Stimulated activated naive B cell treated with anti-CD40 and anti-IgM and Interleukin-4, amounts not matched to agents 10 μg/mL and 1 μg/mL and 100 μg/mL, for 72 hours (primary cell): ENCODE measurements at regions not wholly inside any gene's neighbourhood (a gene's known extent, or its start where the extent isn't known, plus 50 kb on each side); places are given as distances from the start of the nearest gene placed in this dataset.
"Not testable (repeated sequence)": the region's sequence is repeated elsewhere in the genome, so short reads cannot be mapped to it uniquely, and the experiment has no call there.

ENCODE experiments used
- ATAC-seq, 2 donors: fragments of 150-1000 bp; cut with Tn5 transposase; replicated peaks; 2 replicates each; pipeline ENCODE4 v1.10.0; 2021; ENCODE audit warnings: moderate library complexity in 1 of 2
- DNase-seq: peaks from one replicate; pipeline ENCODE4 v3.0.0; 2021
- H3K27ac Mint-ChIP-seq: one replicate; pipeline ENCODE4 v1.8.0; 2022; ENCODE audit warnings: mild to moderate bottlenecking, mixed read lengths
- H3K27me3 Mint-ChIP-seq, 2 donors: one replicate each; pipeline ENCODE4 v1.8.0; 2022; ENCODE audit warnings: mixed read lengths in 2 of 2
- H3K36me3 Mint-ChIP-seq, 2 donors: one replicate each; pipeline ENCODE4 v1.8.0; 2022; ENCODE audit warnings: mixed read lengths in 2 of 2, mild to moderate bottlenecking in 1 of 2
- H3K4me1 Mint-ChIP-seq, 2 donors: one replicate each; pipeline ENCODE4 v1.8.0; 2022; ENCODE audit warnings: mixed read lengths in 2 of 2, mild to moderate bottlenecking in 1 of 2
- H3K4me3 Mint-ChIP-seq, 2 donors: one replicate each; pipeline ENCODE4 v1.8.0; 2022; ENCODE audit warnings: mild to moderate bottlenecking in 2 of 2, mixed read lengths in 2 of 2, moderate library complexity in 1 of 2
- H3K9me3 Mint-ChIP-seq, 2 donors: one replicate each; pipeline ENCODE4 v1.8.0; 2022; ENCODE audit warnings: mixed read lengths in 2 of 2, mild to moderate bottlenecking in 1 of 2

GRCh38 chr16:16582916-16583315, 204.0 kb downstream of the NPIPA7 start:
- peak in 1 of 2 donors; percentile 77 for ATAC-seq
- DNase-seq, H3K9me3 Mint-ChIP-seq, H3K4me3 Mint-ChIP-seq, H3K36me3 Mint-ChIP-seq, H3K4me1 Mint-ChIP-seq, H3K27me3 Mint-ChIP-seq, H3K27ac Mint-ChIP-seq: not testable (repeated sequence)

- DNase-seq, H3K27me3 Mint-ChIP-seq, H3K36me3 Mint-ChIP-seq, H3K4me3 Mint-ChIP-seq, ATAC-seq, H3K27ac Mint-ChIP-seq, H3K9me3 Mint-ChIP-seq, H3K4me1 Mint-ChIP-seq: not testable (repeated sequence)
These were observed 207.2 kb downstream of the NPIPA7 start for GRCh38 chr16:16586073-16586651.

GRCh38 chr16:16586969-16587368, 208.0 kb downstream of the NPIPA7 start:
- not testable (repeated sequence) for H3K9me3 Mint-ChIP-seq

DNA sequence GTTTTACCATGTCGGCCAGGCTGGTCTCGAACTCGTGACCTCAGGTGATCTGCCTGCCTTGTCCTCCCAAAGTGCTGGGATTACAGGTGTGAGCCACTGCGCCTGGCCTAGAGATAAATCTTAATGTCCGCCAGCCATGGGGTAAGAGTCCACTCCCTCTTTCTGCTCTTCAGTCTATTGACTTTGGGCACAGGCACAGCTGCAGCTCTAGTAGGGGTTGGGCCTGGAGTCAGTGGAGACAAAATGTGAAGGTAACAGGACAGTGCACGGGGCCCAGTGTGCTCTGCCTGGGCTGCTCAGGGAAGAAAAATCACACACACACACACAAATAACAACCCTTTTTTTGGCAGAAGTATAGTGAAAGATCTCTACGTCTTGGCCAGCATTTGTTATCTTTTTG, 209.5 kb downstream of the NPIPA7 start:
- not testable (repeated sequence) for DNase-seq, H3K9me3 Mint-ChIP-seq, H3K27ac Mint-ChIP-seq, H3K27me3 Mint-ChIP-seq, H3K4me3 Mint-ChIP-seq, H3K4me1 Mint-ChIP-seq, ATAC-seq, H3K36me3 Mint-ChIP-seq

More at GRCh38 chr16:16586969-16587368, 208.0 kb downstream of the NPIPA7 start:
- H3K4me1 Mint-ChIP-seq, H3K27me3 Mint-ChIP-seq, H3K27ac Mint-ChIP-seq, H3K36me3 Mint-ChIP-seq, ATAC-seq, H3K4me3 Mint-ChIP-seq, DNase-seq: not testable (repeated sequence)

DNA sequence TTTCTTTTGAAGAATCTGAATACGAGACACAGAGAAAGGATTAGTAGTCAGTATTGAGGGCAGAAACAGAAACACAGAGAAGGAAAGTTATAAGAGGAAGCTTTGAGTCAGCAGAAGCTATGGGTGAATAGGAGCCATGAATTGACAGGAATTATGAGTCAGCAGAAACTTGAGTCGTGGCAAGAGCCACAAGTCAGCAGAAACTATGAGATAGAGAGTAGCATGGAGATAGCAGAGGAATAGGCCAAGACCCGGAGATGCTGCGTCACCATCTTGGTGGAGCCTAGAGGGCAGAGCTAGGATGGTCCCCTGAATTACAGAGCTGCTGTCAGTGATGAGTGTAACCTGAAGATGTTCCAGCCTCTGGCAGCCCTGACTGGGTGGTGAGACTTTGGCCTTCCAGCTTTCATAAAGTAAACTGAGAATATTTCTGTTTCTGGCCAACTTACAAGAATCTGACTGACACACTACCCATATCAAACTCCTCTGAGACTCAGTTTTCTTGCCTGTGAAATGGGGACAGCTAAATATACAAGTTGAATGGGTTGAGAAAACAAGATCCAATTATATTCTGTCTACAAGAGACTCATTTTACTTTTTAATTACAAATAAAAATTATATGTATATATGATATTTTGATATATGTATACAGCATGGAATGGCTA, 211.8 kb downstream of the NPIPA7 start:
- Mint-ChIP-seq H3K4me1 (peaks cover 8 to 11% of the 10 kb centered on the region in 2 donors), H3K27me3 (peaks cover 5 to 13% of the 10 kb centered on the region in 2 donors)
- DNase-seq, H3K36me3 Mint-ChIP-seq, H3K27ac Mint-ChIP-seq, H3K9me3 Mint-ChIP-seq, H3K4me3 Mint-ChIP-seq, ATAC-seq: not testable (repeated sequence)

GRCh38 chr16:16593156-16593863, 214.4 kb downstream of the NPIPA7 start:
- H3K4me3 Mint-ChIP-seq, H3K27ac Mint-ChIP-seq, H3K36me3 Mint-ChIP-seq, H3K9me3 Mint-ChIP-seq: not testable (repeated sequence)
- H3K4me1 Mint-ChIP-seq: peaks cover 8 to 11% of the 10 kb centered on the region in 2 donors
- DNase-seq: peak; percentile 52
- ATAC-seq: peak; percentile 64 to 74
- peaks cover 5 to 13% of the 10 kb centered on the region in 2 donors for H3K27me3 Mint-ChIP-seq

GRCh38 chr16:16595029-16595718, 216.2 kb downstream of the NPIPA7 start:
- H3K27me3 Mint-ChIP-seq: peaks cover 5 to 13% of the 10 kb centered on the region in 2 donors
- peak; percentile 86 to 87 for ATAC-seq
- not testable (repeated sequence) for H3K9me3 Mint-ChIP-seq, H3K27ac Mint-ChIP-seq, DNase-seq, H3K36me3 Mint-ChIP-seq
- peaks cover 11 to 12% of the 10 kb centered on the region in 2 donors for H3K4me1 Mint-ChIP-seq
- peak overlapping the region in 1 of 2 donors; percentile 19 for H3K4me3 Mint-ChIP-seq

GRCh38 chr16:16601239-16601638, 222.3 kb downstream of the NPIPA7 start:
- peaks cover 4 to 11% of the 10 kb centered on the region in 2 donors for H3K27me3 Mint-ChIP-seq
- not testable (repeated sequence) for DNase-seq, H3K4me1 Mint-ChIP-seq, H3K9me3 Mint-ChIP-seq, H3K27ac Mint-ChIP-seq, H3K36me3 Mint-ChIP-seq, ATAC-seq, H3K4me3 Mint-ChIP-seq

GRCh38 chr16:16607401-16608082, 228.6 kb downstream of the NPIPA7 start:
- H3K9me3 Mint-ChIP-seq, H3K36me3 Mint-ChIP-seq, ATAC-seq, H3K27ac Mint-ChIP-seq, DNase-seq, H3K27me3 Mint-ChIP-seq, H3K4me1 Mint-ChIP-seq, H3K4me3 Mint-ChIP-seq: not testable (repeated sequence)

DNA sequence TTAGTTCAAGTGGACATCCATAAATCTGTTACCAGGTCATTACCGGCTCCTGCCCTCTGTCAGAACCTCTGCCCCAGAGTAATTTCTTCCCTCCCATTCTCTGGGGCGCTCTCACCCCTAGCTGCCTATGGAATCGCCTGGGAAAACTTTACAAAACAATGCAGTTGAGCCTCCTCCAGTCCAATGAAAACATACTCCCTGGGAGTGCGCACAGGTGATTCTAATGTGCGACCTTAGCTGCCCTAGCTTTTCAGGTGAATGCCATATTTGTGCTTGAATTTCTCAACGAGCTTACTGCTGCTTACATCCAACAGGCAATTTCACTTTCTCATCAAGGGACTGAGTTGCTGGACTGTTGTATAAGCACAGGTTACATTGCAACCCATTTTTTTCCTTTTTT, 230.7 kb downstream of the NPIPA7 start:
- H3K27me3 Mint-ChIP-seq, ATAC-seq, H3K36me3 Mint-ChIP-seq, H3K27ac Mint-ChIP-seq, H3K4me1 Mint-ChIP-seq, DNase-seq, H3K4me3 Mint-ChIP-seq, H3K9me3 Mint-ChIP-seq: not testable (repeated sequence)

DNA sequence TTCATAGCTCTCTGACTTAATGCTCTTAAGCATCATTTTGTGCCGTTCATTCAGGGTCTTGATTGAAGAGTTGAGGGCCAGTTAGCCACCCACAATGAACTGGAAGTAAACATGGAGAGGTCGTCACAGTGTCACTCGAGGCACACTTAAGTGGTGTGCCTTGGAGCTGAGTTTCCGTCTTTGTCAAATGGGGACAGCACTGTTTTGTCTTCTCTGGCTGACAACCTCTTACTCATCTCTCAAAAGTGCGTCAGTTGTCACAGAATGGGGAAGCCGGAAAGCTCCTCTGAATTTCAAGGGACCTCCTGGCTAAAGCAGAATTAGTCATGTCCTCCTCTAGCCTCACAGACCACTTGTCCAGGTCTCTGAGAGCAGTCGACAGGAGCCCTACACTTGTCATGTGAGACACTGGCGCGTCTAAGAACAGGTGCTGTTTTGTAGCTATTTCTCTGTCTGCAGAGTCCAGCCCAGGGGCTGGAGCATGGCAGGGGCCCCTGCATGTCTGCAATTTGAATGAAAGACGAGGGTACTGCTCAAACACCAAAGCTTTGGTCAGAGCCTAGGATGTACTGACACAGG, 231.5 kb downstream of the NPIPA7 start:
- not testable (repeated sequence) for H3K27ac Mint-ChIP-seq, H3K4me1 Mint-ChIP-seq, H3K4me3 Mint-ChIP-seq, ATAC-seq, H3K9me3 Mint-ChIP-seq, H3K27me3 Mint-ChIP-seq, H3K36me3 Mint-ChIP-seq, DNase-seq

GRCh38 chr16:16613212-16613611, 234.3 kb downstream of the NPIPA7 start:
- H3K4me3 Mint-ChIP-seq, H3K27me3 Mint-ChIP-seq, DNase-seq, H3K27ac Mint-ChIP-seq, ATAC-seq, H3K4me1 Mint-ChIP-seq, H3K36me3 Mint-ChIP-seq, H3K9me3 Mint-ChIP-seq: not testable (repeated sequence)

- DNase-seq, H3K27me3 Mint-ChIP-seq, H3K9me3 Mint-ChIP-seq, H3K4me3 Mint-ChIP-seq, H3K4me1 Mint-ChIP-seq, H3K36me3 Mint-ChIP-seq, H3K27ac Mint-ChIP-seq, ATAC-seq: not testable (repeated sequence)
These were observed 235.5 kb downstream of the NPIPA7 start for GRCh38 chr16:16614484-16614883.

- not testable (repeated sequence) for H3K36me3 Mint-ChIP-seq, DNase-seq, H3K9me3 Mint-ChIP-seq, H3K27ac Mint-ChIP-seq, H3K27me3 Mint-ChIP-seq, H3K4me1 Mint-ChIP-seq, H3K4me3 Mint-ChIP-seq, ATAC-seq
These were observed 240.1 kb downstream of the NPIPA7 start for GRCh38 chr16:16618963-16619465.
